GM12878 (cell line): ENCODE measurements at regions not wholly inside any gene's neighbourhood (a gene's known extent, or its start where the extent isn't known, plus 50 kb on each side); places are given as distances from the start of the nearest gene placed in this dataset.

Source experiments
- ATAC-seq: fragments of 200-7000 bp; cut with Tn5 transposase; 3 replicates; pipeline ENCODE4 v1.9.1; 2020; ENCODE audit warnings: mild to moderate bottlenecking, moderate library complexity
- BruUV-seq: library from RNA; stranded (reverse); fragments of 400-500 nt; replicated peaks from 2 replicates; lab custom pipeline; 2021; lab: Mats Ljungman, UMichigan
- CTCF ChIA-PET: fragments of 300-600 bp; sonication (Branson Sonifier 250); formaldehyde crosslinking; extraction: SDS; loops from one replicate; lab custom pipeline; 2021; ENCODE audit warnings: inconsistent platforms; lab: Yijun Ruan, JAX
- POLR2A ChIA-PET: fragments of 350-600 bp; formaldehyde crosslinking; extraction: SDS; loops from one replicate; lab custom pipeline; 2021; ENCODE audit warnings: inconsistent platforms; lab: Charles Lee
- RAD21 ChIA-PET: fragments of 300-600 bp; sonication (Branson Sonifier 250); formaldehyde crosslinking; loops from one replicate; lab custom pipeline; 2023; ENCODE audit warnings: antibody characterized with exemption; ENCODE audit not compliant: unreplicated experiment; lab: Charles Lee
- SMC1A ChIA-PET: fragments of 300-600 bp; sonication (Branson Sonifier 250); formaldehyde crosslinking; loops from one replicate; lab custom pipeline; 2023; ENCODE audit not compliant: unreplicated experiment, uncharacterized antibody; lab: Charles Lee
- DNase-seq: peaks from one replicate; pipeline ENCODE4 v3.0.0-alpha.2; 2011; ENCODE audit warnings: low read depth, low spot score
- FAIRE-seq: peaks from 3 replicates; lab custom pipeline; 2011; peaks lifted over from hg19 to GRCh38; lab: Jason Lieb, UNC
- H2AFZ ChIP-seq: 2 replicates; pipeline ENCODE4 v1.6.0; 2011; ENCODE audit warnings: low read depth, low read length, control low read depth; ENCODE audit not compliant: control insufficient read depth
- H3K27ac ChIP-seq: 2 replicates; pipeline ENCODE4 v1.5.1; 2011; ENCODE audit warnings: control low read depth; ENCODE audit not compliant: control insufficient read depth, insufficient read depth
- H3K27me3 ChIP-seq, 2 experiments: replicated peaks in 1 of 2; 2 replicates each; pipeline versions ENCODE4 v1.6.0 to v1.6.1; 2011; ENCODE audit warnings: low read length in 1 of 2; ENCODE audit not compliant: control insufficient read depth in 2 of 2, insufficient read depth in 2 of 2
- H3K36me3 ChIP-seq, 2 experiments: 2 replicates each; pipeline ENCODE4 v1.5.1; 2011; ENCODE audit warnings: low read length in 1 of 2; ENCODE audit not compliant: control insufficient read depth in 2 of 2, insufficient read depth in 2 of 2
- H3K4me1 ChIP-seq: 2 replicates; pipeline ENCODE4 v1.6.1; 2011; ENCODE audit warnings: mild to moderate bottlenecking, low read length, moderate library complexity, mixed read lengths; ENCODE audit not compliant: control insufficient read depth, insufficient read depth
- H3K4me2 ChIP-seq: 2 replicates; pipeline ENCODE4 v1.6.0; 2011; ENCODE audit warnings: control low read depth; ENCODE audit not compliant: control insufficient read depth, insufficient read depth
- H3K4me3 ChIP-seq: fragments of 200-600 bp; sonication (generic); 2 replicates; pipeline ENCODE4 v1.5.1; 2016
- H3K79me2 ChIP-seq: 2 replicates; pipeline ENCODE4 v1.6.0; 2011; ENCODE audit warnings: low read length; ENCODE audit not compliant: control insufficient read depth, insufficient read depth
- H3K9ac ChIP-seq: 2 replicates; pipeline ENCODE4 v1.8.0; 2011; ENCODE audit warnings: low read length, control low read depth, mixed read lengths; ENCODE audit not compliant: control insufficient read depth, insufficient read depth
- H3K9me3 ChIP-seq: replicated peaks from 3 replicates; pipeline ENCODE4 v1.5.1; 2011; ENCODE audit warnings: mild to moderate bottlenecking, low read length; ENCODE audit not compliant: control insufficient read depth, insufficient read depth
- H4K20me1 ChIP-seq: 2 replicates; pipeline ENCODE4 v1.6.0; 2011; ENCODE audit not compliant: control insufficient read depth, insufficient read depth
- BCL11A ChIP-seq: IDR thresholded peaks from 2 replicates; pipeline ENCODE4 v1.6.1; 2011; ENCODE audit warnings: low read depth, low read length
- BMI1 ChIP-seq: fragments of 450-650 bp; IDR thresholded peaks from 2 replicates; pipeline ENCODE4 v1.6.1; 2016; ENCODE audit warnings: mild to moderate bottlenecking, moderate library complexity, borderline replicate concordance
- CHD2 ChIP-seq: IDR thresholded peaks from 2 replicates; pipeline ENCODE4 v1.6.1; 2011; ENCODE audit warnings: low read depth, low read length, improper control_type of control experiment, borderline replicate concordance
- NBN ChIP-seq: fragments of 450-650 bp; IDR thresholded peaks from 2 replicates; pipeline ENCODE4 v1.6.1; 2016
- RAD21 ChIP-seq: IDR thresholded peaks from 2 replicates; pipeline ENCODE4 v1.6.1; 2011; ENCODE audit warnings: mild to moderate bottlenecking, low read depth, low read length, moderate library complexity; ENCODE audit not compliant: insufficient read depth
- SREBF1 ChIP-seq: IDR thresholded peaks from 2 replicates; pipeline ENCODE4 v1.6.1; 2012; ENCODE audit warnings: mild to moderate bottlenecking, low read length
- SUPT20H ChIP-seq: IDR thresholded peaks from 2 replicates; pipeline ENCODE4 v1.6.1; 2011; ENCODE audit warnings: low read depth, mild to moderate bottlenecking, low read length, moderate library complexity, borderline replicate concordance; ENCODE audit not compliant: control insufficient read depth
- SUZ12 ChIP-seq: fragments of 200-600 bp; sonication (generic); IDR thresholded peaks from one replicate; pipeline ENCODE4 v1.6.1; 2018; ENCODE audit warnings: antibody characterized with exemption, mild to moderate bottlenecking; ENCODE audit not compliant: unreplicated experiment
- in situ Hi-C: fragments of 300-500 bp; cut with MboI; formaldehyde crosslinking; loops from 9 replicates; pipeline ENCODE4 v1.14.3; 2018; ENCODE audit warnings: mixed read lengths
- intact Hi-C: fragments of 100-400 bp; cut with micrococcal nuclease; formaldehyde crosslinking; loops from one replicate; pipeline ENCODE4 v1.14.2; 2022; ENCODE audit not compliant: unreplicated experiment
- TF ChIP-seq, protein P1 (sequence below): fragments of 450-650 bp; formaldehyde crosslinking; IDR thresholded peaks from 2 replicates; pipeline ENCODE4 v1.5.0; 2022; ENCODE audit warnings: mild to moderate bottlenecking, missing genetic modification characterization
- TF ChIP-seq, protein P2 (sequence below): fragments of 450-650 bp; formaldehyde crosslinking; IDR thresholded peaks from 2 replicates; pipeline ENCODE4 v1.4.0; 2022; ENCODE audit warnings: mild to moderate bottlenecking, moderate library complexity

DNA sequence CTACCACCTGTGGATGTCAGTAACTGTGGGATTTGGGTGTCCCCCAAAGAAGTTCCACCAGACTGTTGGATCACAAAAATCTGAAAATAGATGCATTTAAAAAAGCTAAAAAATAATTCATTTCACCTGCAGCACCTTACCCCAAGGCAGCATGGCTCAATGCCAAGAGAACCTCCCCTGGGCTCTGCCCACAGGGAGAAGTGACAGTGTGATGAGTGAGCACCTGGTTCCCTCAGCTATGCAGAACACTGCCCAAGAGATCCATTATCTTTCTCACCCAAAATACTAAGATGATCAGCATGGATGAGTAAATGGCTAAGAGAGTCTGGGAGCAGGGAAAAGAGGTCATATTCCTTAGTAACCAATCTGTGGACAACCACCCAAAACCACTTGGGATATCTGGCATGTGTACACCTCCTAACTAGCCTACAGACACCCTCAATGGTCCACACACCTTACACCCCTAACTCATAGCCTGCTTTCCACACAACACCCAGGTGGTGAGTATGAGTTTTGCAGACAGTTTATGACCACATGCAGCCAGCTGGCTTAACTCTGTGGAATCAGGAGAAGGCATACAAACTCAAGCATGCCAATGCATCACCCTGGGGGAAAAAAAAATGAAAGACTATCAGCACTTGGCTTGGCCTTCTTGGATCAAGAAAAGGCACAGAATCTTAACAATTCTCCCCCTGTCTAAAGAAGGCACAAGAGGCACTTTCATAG is 416.5 kb upstream of the SMIM31 start:
- Histone ChIP-seq H3K4me1 (no peaks in the 10 kb centered on the region), H3K27ac (no peak overlapping the region), H3K9me3 (no peaks in the 10 kb centered on the region), H3K4me3 (no peak overlapping the region), H3K4me2 (no peak overlapping the region), H3K79me2 (no peaks in the 10 kb centered on the region), H2AFZ (no peak overlapping the region), H3K36me3 (no peaks in the 10 kb centered on the region), H4K20me1 (no peaks in the 10 kb centered on the region), H3K27me3 (no peaks in the 10 kb centered on the region), H3K9ac (no peak overlapping the region)
- FAIRE-seq (no peak), DNase-seq (no peak), ATAC-seq (no peak)
- ChIA-PET POLR2A (no interaction called here), CTCF (no interaction called here), RAD21 (no interaction called here), SMC1A (no interaction called here)
- in situ Hi-C loops (no loop called here), intact Hi-C loops (no loop called here)
- TF ChIP-seq NBN (no peak), CHD2 (no peak), BCL11A (no peak), SUZ12 (no peak), SREBF1 (no peak), BMI1 (no peak), SUPT20H (no peak), RAD21 (no peak)
- TF ChIP-seq, protein P1, sequence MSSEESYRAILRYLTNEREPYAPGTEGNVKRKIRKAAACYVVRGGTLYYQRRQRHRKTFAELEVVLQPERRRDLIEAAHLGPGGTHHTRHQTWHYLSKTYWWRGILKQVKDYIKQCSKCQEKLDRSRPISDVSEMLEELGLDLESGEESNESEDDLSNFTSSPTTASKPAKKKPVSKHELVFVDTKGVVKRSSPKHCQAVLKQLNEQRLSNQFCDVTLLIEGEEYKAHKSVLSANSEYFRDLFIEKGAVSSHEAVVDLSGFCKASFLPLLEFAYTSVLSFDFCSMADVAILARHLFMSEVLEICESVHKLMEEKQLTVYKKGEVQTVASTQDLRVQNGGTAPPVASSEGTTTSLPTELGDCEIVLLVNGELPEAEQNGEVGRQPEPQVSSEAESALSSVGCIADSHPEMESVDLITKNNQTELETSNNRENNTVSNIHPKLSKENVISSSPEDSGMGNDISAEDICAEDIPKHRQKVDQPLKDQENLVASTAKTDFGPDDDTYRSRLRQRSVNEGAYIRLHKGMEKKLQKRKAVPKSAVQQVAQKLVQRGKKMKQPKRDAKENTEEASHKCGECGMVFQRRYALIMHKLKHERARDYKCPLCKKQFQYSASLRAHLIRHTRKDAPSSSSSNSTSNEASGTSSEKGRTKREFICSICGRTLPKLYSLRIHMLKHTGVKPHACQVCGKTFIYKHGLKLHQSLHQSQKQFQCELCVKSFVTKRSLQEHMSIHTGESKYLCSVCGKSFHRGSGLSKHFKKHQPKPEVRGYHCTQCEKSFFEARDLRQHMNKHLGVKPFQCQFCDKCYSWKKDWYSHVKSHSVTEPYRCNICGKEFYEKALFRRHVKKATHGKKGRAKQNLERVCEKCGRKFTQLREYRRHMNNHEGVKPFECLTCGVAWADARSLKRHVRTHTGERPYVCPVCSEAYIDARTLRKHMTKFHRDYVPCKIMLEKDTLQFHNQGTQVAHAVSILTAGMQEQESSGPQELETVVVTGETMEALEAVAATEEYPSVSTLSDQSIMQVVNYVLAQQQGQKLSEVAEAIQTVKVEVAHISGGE (CRISPR knock-in tag), result no peak
- TF ChIP-seq, protein P2, sequence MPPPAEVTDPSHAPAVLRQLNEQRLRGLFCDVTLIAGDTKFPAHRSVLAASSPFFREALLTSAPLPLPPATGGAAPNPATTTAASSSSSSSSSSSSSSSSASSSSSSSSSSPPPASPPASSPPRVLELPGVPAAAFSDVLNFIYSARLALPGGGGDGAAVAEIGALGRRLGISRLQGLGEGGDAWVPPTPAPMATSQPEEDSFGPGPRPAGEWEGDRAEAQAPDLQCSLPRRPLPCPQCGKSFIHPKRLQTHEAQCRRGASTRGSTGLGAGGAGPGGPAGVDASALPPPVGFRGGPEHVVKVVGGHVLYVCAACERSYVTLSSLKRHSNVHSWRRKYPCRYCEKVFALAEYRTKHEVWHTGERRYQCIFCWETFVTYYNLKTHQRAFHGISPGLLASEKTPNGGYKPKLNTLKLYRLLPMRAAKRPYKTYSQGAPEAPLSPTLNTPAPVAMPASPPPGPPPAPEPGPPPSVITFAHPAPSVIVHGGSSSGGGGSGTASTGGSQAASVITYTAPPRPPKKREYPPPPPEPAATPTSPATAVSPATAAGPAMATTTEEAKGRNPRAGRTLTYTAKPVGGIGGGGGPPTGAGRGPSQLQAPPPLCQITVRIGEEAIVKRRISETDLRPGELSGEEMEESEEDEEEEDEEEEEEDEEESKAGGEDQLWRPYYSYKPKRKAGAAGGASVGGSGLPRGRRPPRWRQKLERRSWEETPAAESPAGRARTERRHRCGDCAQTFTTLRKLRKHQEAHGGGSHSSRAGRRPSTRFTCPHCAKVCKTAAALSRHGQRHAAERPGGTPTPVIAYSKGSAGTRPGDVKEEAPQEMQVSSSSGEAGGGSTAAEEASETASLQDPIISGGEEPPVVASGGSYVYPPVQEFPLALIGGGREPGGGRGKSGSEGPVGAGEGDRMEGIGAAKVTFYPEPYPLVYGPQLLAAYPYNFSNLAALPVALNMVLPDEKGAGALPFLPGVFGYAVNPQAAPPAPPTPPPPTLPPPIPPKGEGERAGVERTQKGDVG (CRISPR knock-in tag), result no peak
- BruUV-seq, result no TSS peak
